HepG2 (cell line): ENCODE measurements at regions not wholly inside any gene's neighbourhood (a gene's known extent, or its start where the extent isn't known, plus 50 kb on each side); places are given as distances from the start of the nearest gene placed in this dataset.

Experiments used
- EHMT2 ChIP-seq: fragments of 200-600 bp; sonication (generic); IDR thresholded peaks from 2 replicates; pipeline ENCODE4 v1.7.0; 2017; ENCODE audit warnings: antibody characterized with exemption, low read depth, low read length, borderline replicate concordance
- FOXP1 ChIP-seq, 2 experiments: fragments of 450-650 bp in 1 of 2; IDR thresholded peaks; 2 replicates each; pipeline ENCODE4 v1.6.1; 2017 to 2018; ENCODE audit warnings: antibody characterized with exemption in 1 of 2
- MED1 ChIP-seq: sonication (generic); formaldehyde crosslinking; IDR thresholded peaks from 2 replicates; pipeline ENCODE4 v1.4.0; 2020; ENCODE audit warnings: missing genetic modification reagents
- MZF1 ChIP-seq: sonication (generic); formaldehyde crosslinking; IDR thresholded peaks from 2 replicates; pipeline ENCODE4 v1.8.1; 2023; ENCODE audit warnings: mild to moderate bottlenecking, missing genetic modification reagents, borderline replicate concordance
- NPAS2 ChIP-seq: sonication (generic); formaldehyde crosslinking; IDR thresholded peaks from 2 replicates; pipeline ENCODE4 v1.8.0; 2022; ENCODE audit warnings: mild to moderate bottlenecking, missing genetic modification reagents, borderline replicate concordance
- POLR2G ChIP-seq: fragments of 200-400 bp; formaldehyde crosslinking; IDR thresholded peaks from 2 replicates; pipeline ENCODE4 v1.6.1; 2018; ENCODE audit warnings: mild to moderate bottlenecking, low read depth, low read length, moderate library complexity
- RARA ChIP-seq: IDR thresholded peaks from 2 replicates; pipeline ENCODE4 v1.6.1; 2016; ENCODE audit warnings: missing genetic modification reagents, missing compliant biosample characterization
- RCOR2 ChIP-seq: IDR thresholded peaks from 2 replicates; pipeline ENCODE4 v1.6.1; 2016; ENCODE audit warnings: missing biosample characterization, missing genetic modification reagents
- RXRA ChIP-seq: sonication (generic); formaldehyde crosslinking; IDR thresholded peaks from 2 replicates; pipeline ENCODE4 v1.5.1; 2020; ENCODE audit warnings: missing genetic modification reagents
- SP4 ChIP-seq: sonication (generic); formaldehyde crosslinking; IDR thresholded peaks from 2 replicates; pipeline ENCODE4 v1.8.1; 2023; ENCODE audit warnings: mild to moderate bottlenecking, missing genetic modification reagents
- ZBTB42 ChIP-seq: sonication (generic); formaldehyde crosslinking; IDR thresholded peaks from 2 replicates; pipeline ENCODE4 v1.5.0; 2020; ENCODE audit warnings: mild to moderate bottlenecking, missing genetic modification reagents
- ZEB1 ChIP-seq: IDR thresholded peaks from 2 replicates; pipeline ENCODE4 v1.6.1; 2012; ENCODE audit warnings: mild to moderate bottlenecking, low read depth, inconsistent platforms; ENCODE audit not compliant: insufficient replicate concordance
- ZFP90 ChIP-seq: sonication (generic); formaldehyde crosslinking; IDR thresholded peaks from 2 replicates; pipeline ENCODE4 v1.8.0; 2022; ENCODE audit warnings: missing genetic modification reagents, mild to moderate bottlenecking, inconsistent platforms, borderline replicate concordance
- ZNF136 ChIP-seq: sonication (generic); formaldehyde crosslinking; IDR thresholded peaks from 2 replicates; pipeline ENCODE4 v1.8.1; 2022; ENCODE audit warnings: low read depth, mild to moderate bottlenecking, moderate library complexity, missing genetic modification reagents
- ZNF260 ChIP-seq: sonication (generic); formaldehyde crosslinking; IDR thresholded peaks from 2 replicates; pipeline ENCODE4 v1.4.0; 2020; ENCODE audit warnings: missing genetic modification reagents, low read depth, mild to moderate bottlenecking, borderline replicate concordance
- ZNF275 ChIP-seq: sonication (generic); formaldehyde crosslinking; IDR thresholded peaks from 2 replicates; pipeline ENCODE4 v1.8.0; 2022; ENCODE audit warnings: missing genetic modification reagents, mild to moderate bottlenecking, inconsistent platforms, borderline replicate concordance
- ZNF614 ChIP-seq: IDR thresholded peaks from 2 replicates; pipeline ENCODE4 v1.6.1; 2018; ENCODE audit warnings: missing biosample characterization, missing genetic modification reagents, inconsistent platforms, borderline replicate concordance
- ZNF800 ChIP-seq: sonication (generic); formaldehyde crosslinking; IDR thresholded peaks from 2 replicates; pipeline ENCODE4 v1.4.0; 2020; ENCODE audit warnings: missing genetic modification reagents
- TF ChIP-seq, protein P1 (sequence below): IDR thresholded peaks from 2 replicates; pipeline ENCODE4 v1.6.1; 2016; ENCODE audit warnings: control low read depth
- TF ChIP-seq, protein P2 (sequence below): sonication (generic); formaldehyde crosslinking; IDR thresholded peaks from 2 replicates; pipeline ENCODE4 v1.8.1; 2023; ENCODE audit warnings: mild to moderate bottlenecking, missing genetic modification reagents
- TF ChIP-seq, protein P3 (sequence below): sonication (generic); formaldehyde crosslinking; IDR thresholded peaks from 2 replicates; pipeline ENCODE4 v1.4.0; 2020; ENCODE audit warnings: missing genetic modification reagents, mild to moderate bottlenecking, borderline replicate concordance

GRCh38 chr5:92906798-92907376, 674.1 kb downstream of the NR2F1-AS1 start (continued):
- TF ChIP-seq SP4 (CRISPR knock-in tag), result no peak
- TF ChIP-seq MZF1 (CRISPR knock-in tag), result no peak
- TF ChIP-seq, protein P1, sequence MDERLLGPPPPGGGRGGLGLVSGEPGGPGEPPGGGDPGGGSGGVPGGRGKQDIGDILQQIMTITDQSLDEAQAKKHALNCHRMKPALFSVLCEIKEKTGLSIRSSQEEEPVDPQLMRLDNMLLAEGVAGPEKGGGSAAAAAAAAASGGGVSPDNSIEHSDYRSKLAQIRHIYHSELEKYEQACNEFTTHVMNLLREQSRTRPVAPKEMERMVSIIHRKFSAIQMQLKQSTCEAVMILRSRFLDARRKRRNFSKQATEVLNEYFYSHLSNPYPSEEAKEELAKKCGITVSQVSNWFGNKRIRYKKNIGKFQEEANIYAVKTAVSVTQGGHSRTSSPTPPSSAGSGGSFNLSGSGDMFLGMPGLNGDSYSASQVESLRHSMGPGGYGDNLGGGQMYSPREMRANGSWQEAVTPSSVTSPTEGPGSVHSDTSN (CRISPR knock-in tag), result no peak
- no peak for TF ChIP-seq ZNF260 (CRISPR knock-in tag)
- TF ChIP-seq ZNF275 (CRISPR knock-in tag), result 0 out of 2 replicates have a peak, but pooled peaks have one; percentile 27
- TF ChIP-seq, protein P2, sequence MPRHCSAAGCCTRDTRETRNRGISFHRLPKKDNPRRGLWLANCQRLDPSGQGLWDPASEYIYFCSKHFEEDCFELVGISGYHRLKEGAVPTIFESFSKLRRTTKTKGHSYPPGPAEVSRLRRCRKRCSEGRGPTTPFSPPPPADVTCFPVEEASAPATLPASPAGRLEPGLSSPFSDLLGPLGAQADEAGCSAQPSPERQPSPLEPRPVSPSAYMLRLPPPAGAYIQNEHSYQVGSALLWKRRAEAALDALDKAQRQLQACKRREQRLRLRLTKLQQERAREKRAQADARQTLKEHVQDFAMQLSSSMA (CRISPR knock-in tag), result no peak
- TF ChIP-seq FOXP1 (IDR thresholded peaks at IDR 0.05), result no peak
- peak; percentile 71 for TF ChIP-seq FOXP1 (CRISPR knock-in tag; IDR thresholded peaks at IDR 0.05)
- peak; percentile 39; the same call in 1 of the 2 replicates for TF ChIP-seq RXRA (CRISPR knock-in tag)
- TF ChIP-seq MED1, result peak; percentile 94
- TF ChIP-seq ZFP90 (CRISPR knock-in tag), result 0 out of 2 replicates have a peak, but pooled peaks have one; percentile 10
- no peak for TF ChIP-seq ZBTB42
- no peak for TF ChIP-seq POLR2G
- TF ChIP-seq EHMT2, result 0 out of 2 replicates have a peak, but pooled peaks have one; percentile 12
- TF ChIP-seq ZNF614 (CRISPR knock-in tag), result peak; percentile 40; the same call in 1 of the 2 replicates
- TF ChIP-seq RCOR2 (CRISPR knock-in tag), result no peak
- no peak for TF ChIP-seq NPAS2 (CRISPR knock-in tag)
- TF ChIP-seq ZEB1, result no peak
- no peak for TF ChIP-seq ZNF136 (CRISPR knock-in tag)
- peak; percentile 97 for TF ChIP-seq RARA
- TF ChIP-seq, protein P3, sequence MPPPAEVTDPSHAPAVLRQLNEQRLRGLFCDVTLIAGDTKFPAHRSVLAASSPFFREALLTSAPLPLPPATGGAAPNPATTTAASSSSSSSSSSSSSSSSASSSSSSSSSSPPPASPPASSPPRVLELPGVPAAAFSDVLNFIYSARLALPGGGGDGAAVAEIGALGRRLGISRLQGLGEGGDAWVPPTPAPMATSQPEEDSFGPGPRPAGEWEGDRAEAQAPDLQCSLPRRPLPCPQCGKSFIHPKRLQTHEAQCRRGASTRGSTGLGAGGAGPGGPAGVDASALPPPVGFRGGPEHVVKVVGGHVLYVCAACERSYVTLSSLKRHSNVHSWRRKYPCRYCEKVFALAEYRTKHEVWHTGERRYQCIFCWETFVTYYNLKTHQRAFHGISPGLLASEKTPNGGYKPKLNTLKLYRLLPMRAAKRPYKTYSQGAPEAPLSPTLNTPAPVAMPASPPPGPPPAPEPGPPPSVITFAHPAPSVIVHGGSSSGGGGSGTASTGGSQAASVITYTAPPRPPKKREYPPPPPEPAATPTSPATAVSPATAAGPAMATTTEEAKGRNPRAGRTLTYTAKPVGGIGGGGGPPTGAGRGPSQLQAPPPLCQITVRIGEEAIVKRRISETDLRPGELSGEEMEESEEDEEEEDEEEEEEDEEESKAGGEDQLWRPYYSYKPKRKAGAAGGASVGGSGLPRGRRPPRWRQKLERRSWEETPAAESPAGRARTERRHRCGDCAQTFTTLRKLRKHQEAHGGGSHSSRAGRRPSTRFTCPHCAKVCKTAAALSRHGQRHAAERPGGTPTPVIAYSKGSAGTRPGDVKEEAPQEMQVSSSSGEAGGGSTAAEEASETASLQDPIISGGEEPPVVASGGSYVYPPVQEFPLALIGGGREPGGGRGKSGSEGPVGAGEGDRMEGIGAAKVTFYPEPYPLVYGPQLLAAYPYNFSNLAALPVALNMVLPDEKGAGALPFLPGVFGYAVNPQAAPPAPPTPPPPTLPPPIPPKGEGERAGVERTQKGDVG (CRISPR knock-in tag), result no peak
- TF ChIP-seq ZNF800 (CRISPR knock-in tag), result 0 out of 2 replicates have a peak, but pooled peaks have one; percentile 26
